Endothelial cell of umbilical vein (primary cell): ENCODE measurements at regions not wholly inside any gene's neighbourhood (a gene's known extent, or its start where the extent isn't known, plus 50 kb on each side); places are given as distances from the start of the nearest gene placed in this dataset.

Experiments
- BruUV-seq: library from RNA; stranded (reverse); fragments of 400-500 nt; replicated peaks from 2 replicates; lab custom pipeline; 2021; lab: Mats Ljungman, UMichigan
- CTCF ChIA-PET: fragments of 300-600, 350-600 bp; sonication (Branson Sonifier 250); formaldehyde crosslinking; loops from one replicate; lab custom pipeline; 2021; ENCODE audit warnings: antibody characterized with exemption, inconsistent platforms; lab: Charles Lee
- POLR2A ChIA-PET: fragments of 300-600, 350-600 bp; sonication (Branson Sonifier 250); formaldehyde crosslinking; loops from one replicate; lab custom pipeline; 2021; ENCODE audit warnings: antibody characterized with exemption, inconsistent platforms; lab: Charles Lee
- DNase-seq: peaks from one replicate; pipeline ENCODE4 v3.0.0-alpha.2; 2011; ENCODE audit warnings: low read depth, low spot score
- FAIRE-seq: peaks from 2 replicates; lab custom pipeline; 2011; peaks lifted over from hg19 to GRCh38; lab: Jason Lieb, UNC
- H2AFZ ChIP-seq: 2 replicates; pipeline ENCODE4 v1.6.0; 2012; ENCODE audit warnings: low read depth, low read length, control low read depth, inconsistent platforms
- H3K27ac ChIP-seq: 2 replicates; pipeline ENCODE4 v1.5.1; 2011; ENCODE audit warnings: low read depth, mild to moderate bottlenecking, control low read depth, low read length, moderate library complexity; ENCODE audit not compliant: insufficient read depth
- H3K27me3 ChIP-seq, 2 experiments: 2 replicates each; pipeline versions ENCODE4 v1.6.0 to v1.6.1; 2011; ENCODE audit warnings: low read length in 2 of 2, mixed read lengths in 1 of 2; ENCODE audit not compliant: control insufficient read depth in 2 of 2, insufficient read depth in 2 of 2
- H3K36me3 ChIP-seq, 2 experiments: 2 replicates in 1 of 2; 3 replicates in 1 of 2; pipeline ENCODE4 v1.5.1; 2011; ENCODE audit warnings: low read length in 2 of 2, mild to moderate bottlenecking in 1 of 2, moderate library complexity in 1 of 2; ENCODE audit not compliant: control insufficient read depth in 2 of 2, insufficient read depth in 2 of 2; ENCODE audit errors: extremely low read depth in 1 of 2
- H3K4me1 ChIP-seq: 3 replicates; pipeline ENCODE4 v1.5.1; 2011; ENCODE audit warnings: mild to moderate bottlenecking, low read length; ENCODE audit not compliant: control insufficient read depth, insufficient read depth; ENCODE audit errors: extremely low read depth
- H3K4me2 ChIP-seq: 2 replicates; pipeline ENCODE4 v1.6.1; 2011; ENCODE audit warnings: low read length, control low read depth, mixed read lengths; ENCODE audit not compliant: insufficient read depth
- H3K4me3 ChIP-seq, 3 experiments: fragments of 200-600 bp in 1 of 3; sonication (generic), shearing (Covaris generic) in 1 of 3; replicated peaks in 1 of 3; 2 replicates each; pipeline ENCODE4 v1.5.1; 2011 to 2016; ENCODE audit warnings: control low read depth in 3 of 3, low read length in 3 of 3, mild to moderate bottlenecking in 2 of 3, inconsistent platforms in 1 of 3, low read depth in 1 of 3, moderate library complexity in 1 of 3; ENCODE audit not compliant: insufficient read depth in 1 of 3
- H3K79me2 ChIP-seq: 2 replicates; pipeline ENCODE4 v1.6.0; 2012; ENCODE audit warnings: low read length, inconsistent platforms; ENCODE audit not compliant: control insufficient read depth, insufficient read depth
- H3K9ac ChIP-seq: replicated peaks from 2 replicates; pipeline ENCODE3; 2011; ENCODE audit warnings: low read length, control low read depth; ENCODE audit not compliant: insufficient read depth; ENCODE audit errors: extremely low read depth
- H3K9me1 ChIP-seq: replicated peaks from 3 replicates; pipeline ENCODE4 v1.6.0; 2011; ENCODE audit warnings: mild to moderate bottlenecking, low read length; ENCODE audit not compliant: control insufficient read depth, insufficient read depth; ENCODE audit errors: extremely low read depth
- H3K9me3 ChIP-seq: replicated peaks from 2 replicates; pipeline ENCODE4 v1.5.1; 2012; ENCODE audit warnings: low read length, inconsistent platforms; ENCODE audit not compliant: control insufficient read depth, insufficient read depth
- H4K20me1 ChIP-seq: replicated peaks from 2 replicates; pipeline ENCODE3; 2011; ENCODE audit warnings: mild to moderate bottlenecking, low read length; ENCODE audit not compliant: control insufficient read depth, insufficient read depth; ENCODE audit errors: extremely low read depth
- EZH2 ChIP-seq: IDR thresholded peaks from 2 replicates; pipeline ENCODE4 v1.6.1; 2012; ENCODE audit warnings: borderline replicate concordance, low read depth, mild to moderate bottlenecking, moderate library complexity, low read length, inconsistent platforms; ENCODE audit not compliant: severe bottlenecking
- FOS ChIP-seq: IDR thresholded peaks from 2 replicates; pipeline ENCODE4 v1.6.1; 2011; ENCODE audit warnings: mild to moderate bottlenecking, low read length, moderate library complexity, borderline replicate concordance; ENCODE audit not compliant: insufficient read depth
- GATA2 ChIP-seq: IDR thresholded peaks from 2 replicates; pipeline ENCODE4 v1.7.0; 2011; ENCODE audit warnings: low read depth, mild to moderate bottlenecking, moderate library complexity, mixed read lengths, low read length; ENCODE audit not compliant: insufficient read length, insufficient read depth
- JUN ChIP-seq: IDR thresholded peaks from 2 replicates; pipeline ENCODE4 v1.6.1; 2011; ENCODE audit warnings: borderline replicate concordance, low read depth; ENCODE audit not compliant: insufficient read length, insufficient read depth
- MAX ChIP-seq: IDR thresholded peaks from 2 replicates; pipeline ENCODE4 v1.6.1; 2011; ENCODE audit not compliant: insufficient read depth, insufficient read length
- MYC ChIP-seq: IDR thresholded peaks from one replicate; pipeline ENCODE4 v1.6.1; 2011; ENCODE audit warnings: mild to moderate bottlenecking, low read depth, low read length
- POLR2A ChIP-seq: IDR thresholded peaks from 2 replicates; pipeline ENCODE4 v1.6.1; 2012; ENCODE audit warnings: low read depth, mild to moderate bottlenecking, control low read depth, low read length
- POLR2AphosphoS5 ChIP-seq: IDR thresholded peaks from 2 replicates; pipeline ENCODE4 v1.6.1; 2012; ENCODE audit warnings: low read depth, mild to moderate bottlenecking, control low read depth, low read length, moderate library complexity; ENCODE audit not compliant: insufficient read depth
- dilution Hi-C: fragments of 300-500 bp; cut with MboI; formaldehyde crosslinking; loops from one replicate; pipeline ENCODE4 v1.15.0; 2019; ENCODE audit warnings: low sequenced_read_pairs; ENCODE audit not compliant: extremely low pct_ligation_motif_present
- intact Hi-C: fragments of 100-400 bp; cut with micrococcal nuclease; formaldehyde crosslinking; loops from one replicate; pipeline ENCODE4 v1.10.0; 2022
- TF ChIP-seq, protein P1 (sequence below), 2 donors: IDR thresholded peaks; 1 replicate in 1 of 2; 2 replicates in 1 of 2; pipeline ENCODE4 v1.5.1; 2011; ENCODE audit warnings: low read length in 2 of 2, mild to moderate bottlenecking in 2 of 2, moderate library complexity in 2 of 2, control low read depth in 1 of 2, inconsistent platforms in 1 of 2, low read depth in 1 of 2; ENCODE audit not compliant: insufficient read depth in 1 of 2; ENCODE audit errors: extremely low read depth in 1 of 2

- H3K9me3 ChIP-seq: no peaks in the 10 kb centered on the region
- dilution Hi-C loops: no loop called here
- no peaks in the 10 kb centered on the region for H3K79me2 ChIP-seq
- H3K27me3 ChIP-seq: no peaks in the 10 kb centered on the region
- intact Hi-C loops: no loop called here
- BruUV-seq: no TSS peak
- DNase-seq (no peak), FAIRE-seq (no peak)
- H3K4me1 ChIP-seq: no peaks in the 10 kb centered on the region
- CTCF ChIA-PET: no interaction called here
- H3K4me2 ChIP-seq: no peak overlapping the region
- H3K27ac ChIP-seq: no peak overlapping the region
- no peak for TF ChIP-seq MYC
- TF ChIP-seq, protein P1, sequence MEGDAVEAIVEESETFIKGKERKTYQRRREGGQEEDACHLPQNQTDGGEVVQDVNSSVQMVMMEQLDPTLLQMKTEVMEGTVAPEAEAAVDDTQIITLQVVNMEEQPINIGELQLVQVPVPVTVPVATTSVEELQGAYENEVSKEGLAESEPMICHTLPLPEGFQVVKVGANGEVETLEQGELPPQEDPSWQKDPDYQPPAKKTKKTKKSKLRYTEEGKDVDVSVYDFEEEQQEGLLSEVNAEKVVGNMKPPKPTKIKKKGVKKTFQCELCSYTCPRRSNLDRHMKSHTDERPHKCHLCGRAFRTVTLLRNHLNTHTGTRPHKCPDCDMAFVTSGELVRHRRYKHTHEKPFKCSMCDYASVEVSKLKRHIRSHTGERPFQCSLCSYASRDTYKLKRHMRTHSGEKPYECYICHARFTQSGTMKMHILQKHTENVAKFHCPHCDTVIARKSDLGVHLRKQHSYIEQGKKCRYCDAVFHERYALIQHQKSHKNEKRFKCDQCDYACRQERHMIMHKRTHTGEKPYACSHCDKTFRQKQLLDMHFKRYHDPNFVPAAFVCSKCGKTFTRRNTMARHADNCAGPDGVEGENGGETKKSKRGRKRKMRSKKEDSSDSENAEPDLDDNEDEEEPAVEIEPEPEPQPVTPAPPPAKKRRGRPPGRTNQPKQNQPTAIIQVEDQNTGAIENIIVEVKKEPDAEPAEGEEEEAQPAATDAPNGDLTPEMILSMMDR (IDR thresholded peaks at IDR 0.05; ENCODE audit: extremely low read depth in 1 of 2, insufficient read depth in 1 of 2, low read depth in 1 of 2, low read length in 2 of 2): no peak
- TF ChIP-seq POLR2A: no peak
- TF ChIP-seq GATA2: no peak
- no peak for TF ChIP-seq JUN
- no peak for TF ChIP-seq EZH2
- TF ChIP-seq POLR2AphosphoS5: no peak
- no peak for TF ChIP-seq FOS
- TF ChIP-seq MAX: no peak
- H3K36me3 ChIP-seq: no peaks in the 10 kb centered on the region
- POLR2A ChIA-PET: no interaction called here
- no peaks in the 10 kb centered on the region for H3K9me1 ChIP-seq
- no peak overlapping the region for H2AFZ ChIP-seq
- H4K20me1 ChIP-seq: no peaks in the 10 kb centered on the region
- no peak overlapping the region for H3K4me3 ChIP-seq
- H3K9ac ChIP-seq: no peak overlapping the region
Measured at GRCh38 chr2:83331810-83332209, 1127.3 kb downstream of the SUCLG1 start.
